ENCODE measurements at regions not wholly inside any gene's neighbourhood (a gene's known extent, or its start where the extent isn't known, plus 50 kb on each side); places are given as distances from the start of the nearest gene placed in this dataset.

DNA sequence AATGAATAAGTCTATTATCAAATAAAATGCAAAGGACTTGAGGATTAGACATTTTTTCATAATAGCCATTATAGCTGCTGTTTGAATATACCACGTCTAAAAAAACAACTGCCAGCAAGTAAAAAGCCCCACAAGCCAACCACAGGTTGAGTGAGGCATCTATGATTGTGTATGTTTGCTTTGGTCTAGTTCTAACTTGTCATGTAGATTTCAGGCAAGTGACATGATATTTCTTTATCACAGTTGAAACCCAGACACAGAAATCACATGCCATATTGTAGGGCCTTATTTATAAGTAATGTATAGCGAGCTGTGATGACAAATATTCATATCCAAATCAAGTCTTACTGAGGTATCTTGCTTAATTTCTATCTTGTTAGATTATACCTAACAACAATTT is 225.8 kb downstream of the EMP1 start:
- Histone ChIP-seq H3K27me3 (ENCODE audit: control insufficient read depth, insufficient read depth, low read length) (no peaks in the 10 kb centered on the region), H3K4me3 (ENCODE audit: low read depth, low read length) (no peak overlapping the region), H3K36me3 (ENCODE audit: control insufficient read depth, insufficient read depth, low read length) (no peaks in the 10 kb centered on the region)
- TF ChIP-seq, protein P1, sequence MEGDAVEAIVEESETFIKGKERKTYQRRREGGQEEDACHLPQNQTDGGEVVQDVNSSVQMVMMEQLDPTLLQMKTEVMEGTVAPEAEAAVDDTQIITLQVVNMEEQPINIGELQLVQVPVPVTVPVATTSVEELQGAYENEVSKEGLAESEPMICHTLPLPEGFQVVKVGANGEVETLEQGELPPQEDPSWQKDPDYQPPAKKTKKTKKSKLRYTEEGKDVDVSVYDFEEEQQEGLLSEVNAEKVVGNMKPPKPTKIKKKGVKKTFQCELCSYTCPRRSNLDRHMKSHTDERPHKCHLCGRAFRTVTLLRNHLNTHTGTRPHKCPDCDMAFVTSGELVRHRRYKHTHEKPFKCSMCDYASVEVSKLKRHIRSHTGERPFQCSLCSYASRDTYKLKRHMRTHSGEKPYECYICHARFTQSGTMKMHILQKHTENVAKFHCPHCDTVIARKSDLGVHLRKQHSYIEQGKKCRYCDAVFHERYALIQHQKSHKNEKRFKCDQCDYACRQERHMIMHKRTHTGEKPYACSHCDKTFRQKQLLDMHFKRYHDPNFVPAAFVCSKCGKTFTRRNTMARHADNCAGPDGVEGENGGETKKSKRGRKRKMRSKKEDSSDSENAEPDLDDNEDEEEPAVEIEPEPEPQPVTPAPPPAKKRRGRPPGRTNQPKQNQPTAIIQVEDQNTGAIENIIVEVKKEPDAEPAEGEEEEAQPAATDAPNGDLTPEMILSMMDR (IDR thresholded peaks at IDR 0.05; ENCODE audit: insufficient read depth, low read length, severe bottlenecking), result no peak
- FAIRE-seq, result no peak
- DNase-seq (ENCODE audit: low read depth), result peak; percentile 75

DNA sequence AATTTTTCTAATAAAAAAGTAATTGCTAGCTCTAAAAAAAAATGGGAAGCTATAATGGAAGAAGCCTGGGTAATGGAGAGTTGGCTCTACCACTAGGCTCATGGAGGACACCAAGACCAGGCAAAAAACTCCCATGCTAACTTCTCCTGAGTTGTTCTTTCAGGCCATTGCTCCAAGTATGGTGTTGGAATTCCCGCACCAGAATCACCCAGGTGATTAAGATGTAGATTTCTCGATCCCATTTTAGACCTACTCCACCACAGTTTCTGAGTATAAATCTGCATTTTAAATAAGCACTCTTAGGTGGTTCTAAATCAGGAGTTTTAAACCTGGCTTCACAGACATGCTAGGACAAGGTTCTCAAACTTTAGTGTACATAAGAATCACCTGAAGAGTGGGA is 221.0 kb downstream of the EMP1 start:
- Histone ChIP-seq H3K36me3 (ENCODE audit: control insufficient read depth, insufficient read depth, low read length) (no peaks in the 10 kb centered on the region), H3K4me3 (ENCODE audit: low read depth, low read length) (no peak overlapping the region), H3K27me3 (ENCODE audit: control insufficient read depth, insufficient read depth, low read length) (no peaks in the 10 kb centered on the region)
- DNase-seq (ENCODE audit: low read depth) (no peak), FAIRE-seq (no peak)
- TF ChIP-seq, protein P1 (IDR thresholded peaks at IDR 0.05; ENCODE audit: insufficient read depth, low read length, severe bottlenecking), result no peak

DNA sequence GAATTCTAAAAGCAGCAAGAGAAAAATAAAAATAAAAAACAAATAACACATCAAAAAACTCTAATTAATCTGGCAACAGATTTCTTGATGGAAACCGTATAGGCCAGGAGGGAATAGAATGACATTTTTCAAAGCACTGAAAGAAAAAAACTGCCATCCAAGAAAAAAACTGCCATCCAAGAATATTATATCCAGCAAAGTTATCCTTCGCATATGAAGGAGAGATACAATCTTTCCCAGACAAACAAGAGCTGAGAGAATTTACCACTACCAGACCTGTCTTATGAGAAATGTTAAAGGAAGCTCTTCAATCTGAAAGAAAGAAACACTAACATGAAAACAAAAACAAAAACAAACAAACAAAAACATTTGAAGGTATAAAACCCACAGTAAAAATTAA is 214.8 kb downstream of the EMP1 start:
- TF ChIP-seq, protein P1 (IDR thresholded peaks at IDR 0.05; ENCODE audit: insufficient read depth, low read length, severe bottlenecking), result no peak
- FAIRE-seq (no peak), DNase-seq (ENCODE audit: low read depth) (no peak)
- Histone ChIP-seq H3K27me3 (ENCODE audit: control insufficient read depth, insufficient read depth, low read length) (no peaks in the 10 kb centered on the region), H3K4me3 (ENCODE audit: low read depth, low read length) (no peak overlapping the region), H3K36me3 (ENCODE audit: control insufficient read depth, insufficient read depth, low read length) (no peaks in the 10 kb centered on the region)

DNA sequence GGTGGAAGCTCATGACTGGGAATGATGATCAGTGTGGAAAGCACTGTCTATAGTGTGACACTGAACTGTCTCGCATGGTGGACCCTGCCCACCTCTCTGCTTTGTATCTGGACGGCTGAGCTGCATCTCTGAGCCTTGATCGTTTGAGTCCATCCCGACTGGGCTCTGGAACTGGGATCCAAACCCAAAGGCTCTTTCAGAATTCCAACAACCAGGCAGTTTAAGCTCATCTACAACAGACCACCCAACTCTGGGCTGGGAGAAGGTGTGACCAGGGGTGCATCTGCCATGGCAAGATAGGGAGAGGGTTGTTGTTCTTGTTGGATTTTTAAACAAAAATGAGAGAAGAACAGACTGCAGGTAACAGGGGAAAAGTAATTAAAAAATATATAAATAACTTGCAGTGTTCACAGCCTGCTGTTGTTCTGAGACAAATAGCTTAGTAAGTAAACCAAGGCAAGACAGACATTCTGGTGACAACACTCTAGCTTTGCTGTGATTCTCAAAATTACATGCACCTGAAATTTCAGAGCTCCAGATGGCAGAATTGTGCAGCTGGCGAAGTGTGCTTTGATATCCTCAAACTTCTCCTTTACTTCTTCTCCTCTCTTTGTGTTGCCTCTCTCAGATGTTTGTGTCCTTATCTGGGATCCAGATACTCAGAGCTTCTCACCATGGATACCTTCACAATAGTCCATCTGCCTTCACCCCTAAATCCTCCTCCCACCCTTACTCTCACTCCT is 209.6 kb downstream of the EMP1 start:
- Histone ChIP-seq H3K36me3 (ENCODE audit: control insufficient read depth, insufficient read depth, low read length) (no peaks in the 10 kb centered on the region), H3K4me3 (ENCODE audit: low read depth, low read length) (no peak overlapping the region), H3K27me3 (ENCODE audit: control insufficient read depth, insufficient read depth, low read length) (no peaks in the 10 kb centered on the region)
- FAIRE-seq (no peak), DNase-seq (ENCODE audit: low read depth) (no peak)
- TF ChIP-seq, protein P1 (IDR thresholded peaks at IDR 0.05; ENCODE audit: insufficient read depth, low read length, severe bottlenecking), result no peak

DNA sequence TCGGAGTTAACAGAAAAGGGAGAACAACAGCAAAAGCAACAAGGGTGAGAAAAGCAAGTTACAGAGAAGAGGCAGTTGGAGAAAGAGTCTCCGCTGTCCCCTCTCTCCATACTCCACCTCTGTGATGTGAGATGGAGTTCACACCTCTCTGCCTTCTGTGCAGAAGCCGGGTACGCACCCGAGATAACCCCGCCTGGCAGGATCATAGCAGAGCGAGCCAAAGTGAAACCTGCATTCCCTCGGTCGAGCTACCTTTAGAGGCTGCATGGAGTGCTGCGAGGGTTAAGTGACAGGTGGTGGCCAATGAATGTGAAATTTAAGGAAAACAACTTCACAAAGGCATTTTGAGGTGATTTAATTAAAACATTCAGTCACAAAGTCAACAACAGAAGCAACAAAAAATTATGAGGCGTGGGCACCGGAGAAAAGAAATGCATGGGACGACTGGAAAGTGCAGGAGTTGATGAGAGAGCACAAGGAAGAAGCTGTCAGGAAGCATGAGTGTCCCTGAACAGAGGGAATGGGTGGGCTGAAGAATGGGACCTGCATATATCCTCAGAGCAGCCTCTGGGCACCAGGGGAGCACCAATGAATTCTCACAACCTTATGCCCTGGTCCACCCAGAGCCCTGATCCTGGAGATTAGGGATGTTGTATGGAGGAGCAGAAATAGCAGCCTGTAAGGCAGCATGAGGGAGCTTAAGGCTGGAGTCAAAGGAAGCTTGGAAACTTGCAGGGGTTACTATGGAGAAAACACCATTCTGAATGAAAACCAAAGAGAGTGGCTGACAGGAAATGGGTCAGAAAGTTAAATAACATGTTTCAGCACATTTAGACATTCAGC is 208.3 kb downstream of the EMP1 start:
- TF ChIP-seq, protein P1 (IDR thresholded peaks at IDR 0.05; ENCODE audit: insufficient read depth, low read length, severe bottlenecking), result no peak
- Histone ChIP-seq H3K36me3 (ENCODE audit: control insufficient read depth, insufficient read depth, low read length) (no peaks in the 10 kb centered on the region), H3K4me3 (ENCODE audit: low read depth, low read length) (peak overlapping the region; percentile 2), H3K27me3 (ENCODE audit: control insufficient read depth, insufficient read depth, low read length) (no peaks in the 10 kb centered on the region)
- peak; percentile 25 for DNase-seq (ENCODE audit: low read depth)
- FAIRE-seq, result no peak

Data from bronchial epithelial cell (primary cell).